Gastrocnemius medialis (tissue), 4 donors: ENCODE measurements at regions not wholly inside any gene's neighbourhood (a gene's known extent, or its start where the extent isn't known, plus 50 kb on each side); places are given as distances from the start of the nearest gene placed in this dataset.
"Not testable (repeated sequence)": the region's sequence is repeated elsewhere in the genome, so short reads cannot be mapped to it uniquely, and the experiment has no call there.

Experiments used
- ATAC-seq, 2 donors: fragments of 150-250 bp; one replicate each; pipeline ENCODE4 v1.9.1; 2016
- DNase-seq, 2 donors: peaks; one replicate each; pipeline ENCODE4 v3.0.0-alpha.2; 2019
- H3K27ac ChIP-seq, 4 donors: fragments of 200-600 bp; sonication (generic); 1 replicate in 1 of 4; 2 replicates in 3 of 4; pipeline ENCODE4 v1.5.1; 2016 to 2018; ENCODE audit warnings: mild to moderate bottlenecking in 2 of 4, moderate library complexity in 1 of 4
- H3K27me3 ChIP-seq, 3 donors: fragments of 200-600 bp; sonication (generic) in 2 of 3; 1 replicate in 1 of 3; 2 replicates in 2 of 3; pipeline versions ENCODE4 v1.5.1 to v1.6.0; 2016 to 2019; ENCODE audit warnings: mild to moderate bottlenecking in 1 of 3, moderate library complexity in 1 of 3
- H3K36me3 ChIP-seq, 2 donors: fragments of 200-600 bp; sonication (generic) in 1 of 2; one replicate each; pipeline ENCODE4 v1.5.1; 2017 to 2018
- H3K4me1 ChIP-seq, 2 donors: fragments of 200-600 bp; sonication (generic) in 1 of 2; one replicate each; pipeline ENCODE4 v1.5.1; 2016 to 2017; ENCODE audit warnings: mild to moderate bottlenecking in 2 of 2
- H3K4me3 ChIP-seq, 4 donors: fragments of 200-600 bp; sonication (generic) in 3 of 4; 1 replicate in 1 of 4; 2 replicates in 3 of 4; pipeline ENCODE4 v1.5.1; 2016 to 2019; ENCODE audit warnings: mild to moderate bottlenecking in 2 of 4
- H3K9me3 ChIP-seq, 3 donors: fragments of 200-600 bp; sonication (generic) in 2 of 3; 1 replicate in 1 of 3; 2 replicates in 2 of 3; pipeline ENCODE4 v1.5.1; 2016 to 2019
- CTCF ChIP-seq, 5 experiments: fragments of 450-650 bp in 3 of 5; fragments of 200-600 bp in 2 of 5; sonication (generic) in 2 of 5; IDR thresholded peaks in 4 of 5; conservative IDR thresholded peaks in 1 of 5; 1 replicate in 4 of 5; 2 replicates in 1 of 5; pipeline ENCODE4 v1.5.1; 2016 to 2019; ENCODE audit warnings: antibody characterized with exemption in 5 of 5, mild to moderate bottlenecking in 3 of 5, moderate library complexity in 3 of 5
- POLR2A ChIP-seq, 2 donors: fragments of 450-650 bp; IDR thresholded peaks; one replicate each; pipeline ENCODE4 v1.6.1; 2017; ENCODE audit warnings: antibody characterized with exemption in 2 of 2, mild to moderate bottlenecking in 2 of 2, moderate library complexity in 2 of 2
- in situ Hi-C, 4 donors: fragments of 200-750 bp; cut with MboI; loops; one replicate each; pipeline versions ENCODE4 v1.15.0 to v1.8.0; 2017; ENCODE audit warnings: low sequenced_read_pairs in 4 of 4
- intact Hi-C: fragments of 100-400 bp; cut with DNase I; formaldehyde crosslinking; loops from one replicate; pipeline ENCODE4 v1.15.1; 2023; ENCODE audit warnings: low total_unique reads

GRCh38 chr10:63054889-63055611 lies 78.1 kb upstream of the NRBF2 start:
- peaks cover 3 to 11% of the 10 kb centered on the region in 2 donors for H3K4me1 ChIP-seq
- no peaks in the 10 kb centered on the region for H3K27me3 ChIP-seq
- DNase-seq: no peak
- H3K4me3 ChIP-seq: no peak overlapping the region
- H3K27ac ChIP-seq: no peak overlapping the region
- no peaks in the 10 kb centered on the region for H3K36me3 ChIP-seq
- no peaks in the 10 kb centered on the region for H3K9me3 ChIP-seq
- intact Hi-C loops: no loop called here
- ATAC-seq: no peak
- TF ChIP-seq POLR2A (IDR thresholded peaks at IDR 0.05) (no peak), CTCF (IDR thresholded peaks at IDR 0.05 in 4 of 5, conservative IDR thresholded peaks at IDR 0.05 in 1 of 5) (no peak)
- in situ Hi-C loops: no loop called here

- no peak for TF ChIP-seq POLR2A (IDR thresholded peaks at IDR 0.05)
- no peak for TF ChIP-seq CTCF (IDR thresholded peaks at IDR 0.05 in 4 of 5, conservative IDR thresholded peaks at IDR 0.05 in 1 of 5)
- in situ Hi-C loops (no loop called here), intact Hi-C loops (no loop called here)
- no peaks in the 10 kb centered on the region for H3K36me3 ChIP-seq
- H3K9me3 ChIP-seq: no peaks in the 10 kb centered on the region
- no peak overlapping the region for H3K4me3 ChIP-seq
- H3K27me3 ChIP-seq: no peaks in the 10 kb centered on the region
- H3K27ac ChIP-seq: no peak overlapping the region
- peaks cover 0 to 3% of the 10 kb centered on the region in 2 donors for H3K4me1 ChIP-seq
- DNase-seq (no peak), ATAC-seq (no peak)
Observed at GRCh38 chr10:63052083-63052482, 81.0 kb upstream of the NRBF2 start.

- H3K4me1 ChIP-seq: no peaks in the 10 kb centered on the region
- peaks cover 0 to 6% (median 0%) of the 10 kb centered on the region in 3 donors for H3K9me3 ChIP-seq
- intact Hi-C loops (no loop called here), in situ Hi-C loops (no loop called here)
- H3K27ac ChIP-seq: no peak overlapping the region
- no peak for ATAC-seq
- no peaks in the 10 kb centered on the region for H3K36me3 ChIP-seq
- no peak overlapping the region for H3K4me3 ChIP-seq
- no peak for TF ChIP-seq CTCF (IDR thresholded peaks at IDR 0.05 in 4 of 5, conservative IDR thresholded peaks at IDR 0.05 in 1 of 5)
- TF ChIP-seq POLR2A (IDR thresholded peaks at IDR 0.05): no peak
- no peaks in the 10 kb centered on the region for H3K27me3 ChIP-seq
- DNase-seq: no peak
Observed at GRCh38 chr10:63042256-63042655, 90.9 kb upstream of the NRBF2 start.

GRCh38 chr10:63033616-63034185 lies 99.4 kb upstream of the NRBF2 start:
- H3K4me1 ChIP-seq, H3K27ac ChIP-seq, ATAC-seq, DNase-seq, in situ Hi-C loops, H3K36me3 ChIP-seq, intact Hi-C loops, H3K9me3 ChIP-seq, H3K4me3 ChIP-seq, H3K27me3 ChIP-seq: not testable (repeated sequence)

- in situ Hi-C loops: no loop called here
- H3K9me3 ChIP-seq: no peaks in the 10 kb centered on the region
- intact Hi-C loops: no loop called here
- no peak overlapping the region for H3K27ac ChIP-seq
- no peaks in the 10 kb centered on the region for H3K4me1 ChIP-seq
- TF ChIP-seq POLR2A (IDR thresholded peaks at IDR 0.05) (no peak), CTCF (IDR thresholded peaks at IDR 0.05 in 4 of 5, conservative IDR thresholded peaks at IDR 0.05 in 1 of 5) (no peak)
- no peaks in the 10 kb centered on the region for H3K36me3 ChIP-seq
- DNase-seq: no peak
- ATAC-seq: no peak
- H3K27me3 ChIP-seq: no peaks in the 10 kb centered on the region
- H3K4me3 ChIP-seq: no peak overlapping the region
Observed at GRCh38 chr10:63030536-63030935, 102.6 kb upstream of the NRBF2 start.
